IPS DF 19.7 (cell line): ENCODE measurements at regions not wholly inside any gene's neighbourhood (a gene's known extent, or its start where the extent isn't known, plus 50 kb on each side); places are given as distances from the start of the nearest gene placed in this dataset.
"Not testable (repeated sequence)": the region's sequence is repeated elsewhere in the genome, so short reads cannot be mapped to it uniquely, and the experiment has no call there.

Experiments
- DNase-seq: peaks from one replicate; pipeline ENCODE4 v3.0.0-alpha.2; 2013; ENCODE audit warnings: low read depth, low spot score

GRCh38 chr13:53101883-53102282 is 73.3 kb downstream of the OLFM4 start:
- no peak for DNase-seq

- no peak for DNase-seq
These were observed 75.5 kb downstream of the OLFM4 start for GRCh38 chr13:53104136-53104535.

DNA sequence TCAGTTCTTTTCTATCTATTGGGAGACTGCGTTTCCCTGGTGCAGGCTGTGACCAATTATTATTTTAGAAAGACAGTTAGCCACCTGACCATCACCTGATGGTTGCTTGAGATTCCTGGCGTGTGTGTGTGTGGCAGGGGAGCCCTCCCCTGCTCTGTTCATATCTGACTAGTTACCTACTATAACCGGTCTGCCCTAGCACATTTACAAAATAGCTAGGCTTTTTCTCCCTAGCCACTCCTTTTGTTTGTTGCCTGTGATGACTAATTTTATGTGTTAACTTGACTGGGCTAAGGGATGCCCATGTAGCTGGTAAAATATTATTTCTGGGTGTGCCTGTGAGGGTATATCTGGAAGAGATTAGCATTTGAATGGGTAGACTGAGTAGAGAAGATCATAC is 76.9 kb downstream of the OLFM4 start:
- no peak for DNase-seq

DNA sequence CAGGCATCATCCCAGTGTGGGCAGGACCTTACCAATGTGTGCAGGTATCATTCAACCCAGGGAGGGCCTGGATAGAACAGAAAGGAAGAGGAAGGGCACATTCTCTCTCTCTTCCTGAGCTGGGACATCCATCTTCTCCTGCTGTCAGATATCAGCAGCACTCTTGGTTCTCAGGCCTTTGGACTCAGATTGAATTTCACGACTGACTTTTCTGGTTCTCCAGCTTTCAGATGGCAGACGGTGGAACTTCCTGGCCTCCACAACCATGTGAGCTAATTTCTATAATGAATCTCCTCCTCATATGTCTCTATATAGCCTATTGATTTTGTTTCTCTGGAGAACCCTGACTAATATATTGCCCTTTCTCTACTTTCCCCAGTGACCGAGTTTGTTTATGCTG is 77.3 kb downstream of the OLFM4 start:
- DNase-seq, result no peak

GRCh38 chr13:53110181-53110580 is 81.6 kb downstream of the OLFM4 start:
- no peak for DNase-seq

DNA sequence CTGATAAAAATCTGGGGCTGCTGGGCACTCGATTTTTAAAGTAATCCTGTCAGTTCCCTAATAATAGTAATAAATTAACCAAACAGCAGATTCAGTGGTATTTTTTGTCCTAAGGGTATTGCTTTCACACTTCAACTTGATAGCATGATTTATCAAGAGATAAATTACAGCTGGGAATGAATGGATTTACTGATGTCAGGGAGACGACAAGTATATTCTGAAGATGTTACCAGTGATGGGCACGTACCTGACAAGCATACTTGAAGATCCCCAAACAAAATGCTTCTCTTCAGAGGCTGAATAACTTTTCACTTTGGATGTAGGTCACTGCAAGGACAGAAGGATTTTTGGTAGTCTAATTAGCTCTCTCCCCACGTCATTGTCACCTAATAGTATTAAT is 82.0 kb downstream of the OLFM4 start:
- DNase-seq, result no peak

- no peak for DNase-seq
These were observed 83.9 kb downstream of the OLFM4 start for GRCh38 chr13:53112522-53112921.

- not testable (repeated sequence) for DNase-seq
These were observed 88.4 kb downstream of the OLFM4 start for GRCh38 chr13:53117048-53117447.

GRCh38 chr13:53121131-53121773 is 92.6 kb downstream of the OLFM4 start:
- no peak for DNase-seq

GRCh38 chr13:53121919-53122318 is 93.3 kb downstream of the OLFM4 start:
- DNase-seq, result no peak

- DNase-seq, result no peak
These were observed 94.9 kb downstream of the OLFM4 start for GRCh38 chr13:53123536-53123935.

DNA sequence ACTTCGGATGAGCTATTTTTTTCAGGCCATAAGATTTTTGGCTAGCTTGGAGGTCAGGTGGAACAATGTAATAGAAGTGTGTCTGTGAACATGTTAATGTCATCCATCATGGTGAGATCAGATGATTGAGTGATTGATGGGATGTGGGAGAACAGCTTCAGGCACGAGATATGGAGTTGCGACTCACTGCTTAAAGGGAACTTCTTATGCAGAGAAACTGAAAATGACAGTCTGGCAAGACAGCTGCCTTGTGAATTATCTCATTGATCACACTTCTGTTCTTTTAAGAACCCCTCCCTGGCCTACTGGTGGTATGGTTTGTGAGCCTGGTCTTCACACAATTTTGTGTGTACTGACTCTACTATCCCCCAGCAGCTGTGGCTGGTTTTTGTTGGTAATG is 96.0 kb downstream of the OLFM4 start:
- no peak for DNase-seq

- DNase-seq, result no peak
These were observed 98.2 kb downstream of the OLFM4 start for GRCh38 chr13:53126841-53127245.

GRCh38 chr13:53127373-53127772 is 98.8 kb downstream of the OLFM4 start:
- DNase-seq, result no peak

DNA sequence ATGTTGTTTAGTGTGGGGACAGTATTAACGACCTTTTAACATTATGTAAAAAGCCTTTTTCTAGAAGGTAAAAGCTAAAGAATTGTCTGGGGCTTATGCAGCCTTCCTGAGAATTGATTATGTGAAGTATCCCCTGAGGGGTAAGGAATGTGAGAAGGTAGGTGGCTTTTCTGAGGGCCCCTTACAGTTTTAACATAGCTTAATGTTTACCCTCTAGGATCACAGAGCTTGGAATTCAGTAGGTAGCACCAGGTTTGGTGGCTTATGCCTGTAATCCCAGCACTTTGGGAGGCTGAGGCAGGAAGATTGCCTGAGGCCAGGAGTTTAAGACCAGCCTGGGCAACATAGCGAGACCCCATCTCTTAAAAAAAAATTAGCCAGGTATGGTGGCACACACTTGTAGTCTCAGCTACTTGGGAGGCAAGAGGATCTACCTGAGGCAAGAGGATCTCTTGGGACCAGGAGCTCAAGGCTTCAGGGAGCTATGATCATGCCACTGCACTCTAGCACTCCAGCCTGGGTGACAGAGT is 101.3 kb downstream of the OLFM4 start:
- DNase-seq, result no peak

DNA sequence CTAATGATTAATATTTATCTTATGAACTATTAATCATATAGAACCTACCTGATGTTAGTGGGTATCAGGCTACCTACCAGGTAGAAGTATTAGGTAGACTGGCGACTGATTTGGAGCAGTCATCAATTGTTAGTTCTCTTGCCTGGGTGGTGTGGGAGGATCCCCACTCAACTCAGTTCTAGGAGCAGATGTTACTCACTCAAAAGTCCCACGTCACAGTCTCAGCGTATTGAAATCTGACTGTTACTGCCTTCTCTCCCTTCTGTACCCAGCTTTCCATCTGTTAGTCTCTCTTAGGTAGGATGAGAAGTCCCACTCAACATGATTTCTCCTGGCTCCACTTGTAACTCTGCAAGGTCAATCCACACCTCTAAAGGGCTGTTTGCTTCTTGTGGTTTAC is 102.7 kb downstream of the OLFM4 start:
- DNase-seq, result no peak

DNA sequence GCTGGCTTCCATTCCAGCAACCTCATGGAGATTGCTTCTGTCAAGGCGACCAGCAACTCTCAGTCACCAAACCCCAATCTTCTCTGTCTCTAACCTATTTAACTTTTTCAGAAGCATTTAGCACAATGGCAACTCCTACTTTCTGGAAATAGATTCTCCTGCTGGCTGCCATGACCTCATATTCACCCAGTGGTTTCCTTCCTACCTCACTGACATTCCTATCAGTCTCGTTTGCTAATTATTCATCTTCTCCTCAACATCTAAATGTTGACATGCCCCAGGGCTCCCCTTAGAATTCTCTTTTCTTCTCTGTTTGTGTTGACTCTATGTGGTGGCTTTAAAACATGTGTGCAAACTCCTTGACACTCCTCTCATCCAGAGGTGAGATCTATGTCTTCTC is 106.7 kb downstream of the OLFM4 start:
- DNase-seq, result no peak

GRCh38 chr13:53136554-53137215 is 108.1 kb downstream of the OLFM4 start:
- DNase-seq, result no peak

DNA sequence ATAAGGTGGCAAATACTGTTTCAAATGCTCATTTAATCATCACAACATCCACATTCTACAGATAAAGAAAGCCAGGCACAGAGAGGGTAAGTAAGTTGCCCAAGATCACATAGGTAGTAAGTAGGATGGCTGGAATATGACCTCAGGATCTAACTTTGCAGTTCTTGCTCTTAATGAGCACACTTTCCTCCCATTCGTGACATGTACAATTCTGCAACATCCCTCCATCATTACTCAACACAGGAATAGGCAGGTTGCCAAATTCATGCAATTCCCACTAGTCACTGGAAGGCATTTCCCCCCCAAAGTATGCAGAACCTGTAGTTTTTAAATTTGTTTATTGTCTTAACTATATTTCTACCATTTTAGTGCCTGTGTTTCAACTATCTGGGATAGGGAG is 109.2 kb downstream of the OLFM4 start:
- DNase-seq, result no peak

- no peak for DNase-seq
These were observed 109.9 kb downstream of the OLFM4 start for GRCh38 chr13:53138376-53139036.

DNA sequence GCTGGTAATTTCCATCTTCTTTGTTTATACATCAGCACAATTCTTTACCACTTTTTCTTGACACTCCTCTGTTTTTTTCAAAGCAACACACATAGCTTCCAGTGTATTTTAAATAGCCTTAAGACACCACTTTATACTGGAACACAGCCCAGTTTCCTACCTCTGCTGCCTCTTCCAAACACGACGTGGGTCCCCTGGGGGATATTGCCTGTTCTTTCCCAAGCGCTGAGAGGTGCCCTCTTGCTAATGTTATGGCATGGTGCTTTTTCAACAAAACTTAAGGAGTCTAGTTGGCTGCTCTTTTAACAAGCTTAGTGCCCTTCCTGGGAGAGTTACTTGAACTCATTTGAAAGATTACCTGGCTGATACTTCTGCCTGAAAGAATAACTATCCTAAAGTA is 112.7 kb downstream of the OLFM4 start:
- no peak for DNase-seq

- DNase-seq, result no peak
These were observed 113.7 kb downstream of the OLFM4 start for GRCh38 chr13:53142306-53142705.
